ENCODE measurements at regions not wholly inside any gene's neighbourhood (a gene's known extent, or its start where the extent isn't known, plus 50 kb on each side); places are given as distances from the start of the nearest gene placed in this dataset.

DNA sequence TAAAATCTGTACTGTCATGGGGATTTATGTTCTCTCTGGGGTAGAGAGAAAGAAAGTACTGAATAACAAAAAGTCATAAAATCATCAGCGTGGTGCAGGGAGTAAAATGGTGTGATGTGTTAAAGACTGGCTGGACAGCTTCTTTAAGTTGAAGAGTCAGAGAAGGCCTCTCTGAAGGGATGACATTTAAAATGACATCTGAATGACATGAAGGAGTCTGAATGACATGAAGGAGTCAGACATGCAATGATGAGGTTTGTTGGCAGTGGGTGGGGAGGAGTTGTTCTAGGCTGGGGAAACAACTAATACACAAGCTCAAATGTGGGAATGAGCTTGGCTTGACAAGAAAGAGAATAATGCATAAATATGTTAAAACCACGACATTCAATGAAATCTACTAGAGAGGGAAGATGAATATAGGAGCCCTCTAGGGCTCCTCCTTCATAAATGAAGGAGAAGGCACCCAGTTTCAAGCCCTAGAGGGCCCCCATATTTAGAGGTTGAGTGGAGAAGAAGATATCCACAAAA is 63.9 kb upstream of the KIT start (continued):
- TF ChIP-seq, protein P1, sequence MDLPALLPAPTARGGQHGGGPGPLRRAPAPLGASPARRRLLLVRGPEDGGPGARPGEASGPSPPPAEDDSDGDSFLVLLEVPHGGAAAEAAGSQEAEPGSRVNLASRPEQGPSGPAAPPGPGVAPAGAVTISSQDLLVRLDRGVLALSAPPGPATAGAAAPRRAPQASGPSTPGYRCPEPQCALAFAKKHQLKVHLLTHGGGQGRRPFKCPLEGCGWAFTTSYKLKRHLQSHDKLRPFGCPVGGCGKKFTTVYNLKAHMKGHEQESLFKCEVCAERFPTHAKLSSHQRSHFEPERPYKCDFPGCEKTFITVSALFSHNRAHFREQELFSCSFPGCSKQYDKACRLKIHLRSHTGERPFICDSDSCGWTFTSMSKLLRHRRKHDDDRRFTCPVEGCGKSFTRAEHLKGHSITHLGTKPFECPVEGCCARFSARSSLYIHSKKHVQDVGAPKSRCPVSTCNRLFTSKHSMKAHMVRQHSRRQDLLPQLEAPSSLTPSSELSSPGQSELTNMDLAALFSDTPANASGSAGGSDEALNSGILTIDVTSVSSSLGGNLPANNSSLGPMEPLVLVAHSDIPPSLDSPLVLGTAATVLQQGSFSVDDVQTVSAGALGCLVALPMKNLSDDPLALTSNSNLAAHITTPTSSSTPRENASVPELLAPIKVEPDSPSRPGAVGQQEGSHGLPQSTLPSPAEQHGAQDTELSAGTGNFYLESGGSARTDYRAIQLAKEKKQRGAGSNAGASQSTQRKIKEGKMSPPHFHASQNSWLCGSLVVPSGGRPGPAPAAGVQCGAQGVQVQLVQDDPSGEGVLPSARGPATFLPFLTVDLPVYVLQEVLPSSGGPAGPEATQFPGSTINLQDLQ (CRISPR knock-in tag; IDR thresholded peaks at IDR 0.05) = no peak
- TF ChIP-seq ATF1 (CRISPR knock-in tag; IDR thresholded peaks at IDR 0.05) (no peak), ZNF552 (CRISPR knock-in tag; IDR thresholded peaks at IDR 0.05; ENCODE audit: borderline replicate concordance) (no peak)

DNA sequence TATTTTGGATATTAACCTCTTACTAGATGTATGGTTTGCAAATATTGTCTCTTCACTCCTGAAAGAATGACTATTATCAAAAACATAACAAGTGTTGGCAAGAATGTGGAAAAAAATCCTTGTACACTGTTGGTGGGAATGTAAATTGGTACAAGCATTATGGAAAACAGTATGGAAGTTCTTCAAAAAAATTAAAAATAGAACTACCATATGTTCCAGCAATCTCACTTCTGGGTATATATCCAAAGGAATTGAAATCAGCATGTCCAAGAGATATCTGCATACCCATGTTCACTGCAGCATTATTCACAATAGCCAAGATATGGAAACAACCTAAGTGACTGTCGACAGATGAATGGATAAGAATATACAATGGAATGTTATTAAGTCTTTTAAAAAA is 61.6 kb upstream of the KIT start:
- Histone ChIP-seq H3K9ac (ENCODE audit: insufficient read depth, low read depth, low read length) (no peak overlapping the region), H3K9me3 (ENCODE audit: low read length) (no peaks in the 10 kb centered on the region), H3K27me3 (ENCODE audit: control insufficient read depth in 1 of 2, insufficient read depth in 2 of 2, low read length in 2 of 2) (no peaks in the 10 kb centered on the region), H2AFZ (ENCODE audit: low read length) (no peak overlapping the region), H3K4me3 (replicated peaks in 1 of 3; ENCODE audit: insufficient read depth in 1 of 3, low read depth in 2 of 3, low read length in 3 of 3) (no peak overlapping the region), H3K4me1 (ENCODE audit: insufficient read depth, low read length) (no peaks in the 10 kb centered on the region), H3K36me3 (replicated peaks in 1 of 2; ENCODE audit: control insufficient read depth in 1 of 2, insufficient read depth in 2 of 2, low read length in 2 of 2) (no peaks in the 10 kb centered on the region), H4K20me1 (ENCODE audit: insufficient read depth, low read length) (no peaks in the 10 kb centered on the region), H3K27ac (ENCODE audit: extremely low read length, insufficient read depth, low read length) (no peak overlapping the region), H3K79me2 (ENCODE audit: insufficient read depth, low read length) (no peaks in the 10 kb centered on the region), H3K4me2 (ENCODE audit: low read depth, low read length) (no peak overlapping the region)
- WGBS (ENCODE audit: low lambda C conversion rate) = 0% methylated on average over 1 of the region's 1 CpG
- ChIA-PET POLR2A (no interaction called here), CTCF (ENCODE audit: low intra/inter-chr PET ratio, low total read pairs) (no interaction called here)
- no peak for FAIRE-seq
- no TSS peak for BruUV-seq (replicated peaks)
- DNase-seq (ENCODE audit: low spot score) = no peak
- no peak for ATAC-seq
- intact Hi-C loops (cut with micrococcal nuclease; ENCODE audit: unreplicated experiment) (no loop called here), in situ Hi-C loops (cut with HindIII; ENCODE audit: extremely low pct_ligation_motif_present, low pct_unique_long_range_greater_than_20kb) (no loop called here)
- TF ChIP-seq, protein P2, sequence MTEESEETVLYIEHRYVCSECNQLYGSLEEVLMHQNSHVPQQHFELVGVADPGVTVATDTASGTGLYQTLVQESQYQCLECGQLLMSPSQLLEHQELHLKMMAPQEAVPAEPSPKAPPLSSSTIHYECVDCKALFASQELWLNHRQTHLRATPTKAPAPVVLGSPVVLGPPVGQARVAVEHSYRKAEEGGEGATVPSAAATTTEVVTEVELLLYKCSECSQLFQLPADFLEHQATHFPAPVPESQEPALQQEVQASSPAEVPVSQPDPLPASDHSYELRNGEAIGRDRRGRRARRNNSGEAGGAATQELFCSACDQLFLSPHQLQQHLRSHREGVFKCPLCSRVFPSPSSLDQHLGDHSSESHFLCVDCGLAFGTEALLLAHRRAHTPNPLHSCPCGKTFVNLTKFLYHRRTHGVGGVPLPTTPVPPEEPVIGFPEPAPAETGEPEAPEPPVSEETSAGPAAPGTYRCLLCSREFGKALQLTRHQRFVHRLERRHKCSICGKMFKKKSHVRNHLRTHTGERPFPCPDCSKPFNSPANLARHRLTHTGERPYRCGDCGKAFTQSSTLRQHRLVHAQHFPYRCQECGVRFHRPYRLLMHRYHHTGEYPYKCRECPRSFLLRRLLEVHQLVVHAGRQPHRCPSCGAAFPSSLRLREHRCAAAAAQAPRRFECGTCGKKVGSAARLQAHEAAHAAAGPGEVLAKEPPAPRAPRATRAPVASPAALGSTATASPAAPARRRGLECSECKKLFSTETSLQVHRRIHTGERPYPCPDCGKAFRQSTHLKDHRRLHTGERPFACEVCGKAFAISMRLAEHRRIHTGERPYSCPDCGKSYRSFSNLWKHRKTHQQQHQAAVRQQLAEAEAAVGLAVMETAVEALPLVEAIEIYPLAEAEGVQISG (CRISPR knock-in tag; IDR thresholded peaks at IDR 0.05) = no peak
- TF ChIP-seq TBX2 (CRISPR knock-in tag; IDR thresholded peaks at IDR 0.05; ENCODE audit: borderline replicate concordance) (no peak), ARID2 (CRISPR knock-in tag; IDR thresholded peaks at IDR 0.05; ENCODE audit: borderline replicate concordance) (no peak), ZNF253 (CRISPR knock-in tag; IDR thresholded peaks at IDR 0.05; ENCODE audit: borderline replicate concordance) (no peak), NKX3-1 (CRISPR knock-in tag; IDR thresholded peaks at IDR 0.05) (no peak), KLF11 (CRISPR knock-in tag; IDR thresholded peaks at IDR 0.05) (no peak), ZNF333 (CRISPR knock-in tag; IDR thresholded peaks at IDR 0.05; ENCODE audit: borderline replicate concordance) (no peak), ESRRA (CRISPR knock-in tag; IDR thresholded peaks at IDR 0.05; ENCODE audit: low read depth) (no peak), HINFP (CRISPR knock-in tag; IDR thresholded peaks at IDR 0.05; ENCODE audit: low read depth) (no peak), MEIS2 (CRISPR knock-in tag; IDR thresholded peaks at IDR 0.05) (no peak)
- TF ChIP-seq, protein P3, sequence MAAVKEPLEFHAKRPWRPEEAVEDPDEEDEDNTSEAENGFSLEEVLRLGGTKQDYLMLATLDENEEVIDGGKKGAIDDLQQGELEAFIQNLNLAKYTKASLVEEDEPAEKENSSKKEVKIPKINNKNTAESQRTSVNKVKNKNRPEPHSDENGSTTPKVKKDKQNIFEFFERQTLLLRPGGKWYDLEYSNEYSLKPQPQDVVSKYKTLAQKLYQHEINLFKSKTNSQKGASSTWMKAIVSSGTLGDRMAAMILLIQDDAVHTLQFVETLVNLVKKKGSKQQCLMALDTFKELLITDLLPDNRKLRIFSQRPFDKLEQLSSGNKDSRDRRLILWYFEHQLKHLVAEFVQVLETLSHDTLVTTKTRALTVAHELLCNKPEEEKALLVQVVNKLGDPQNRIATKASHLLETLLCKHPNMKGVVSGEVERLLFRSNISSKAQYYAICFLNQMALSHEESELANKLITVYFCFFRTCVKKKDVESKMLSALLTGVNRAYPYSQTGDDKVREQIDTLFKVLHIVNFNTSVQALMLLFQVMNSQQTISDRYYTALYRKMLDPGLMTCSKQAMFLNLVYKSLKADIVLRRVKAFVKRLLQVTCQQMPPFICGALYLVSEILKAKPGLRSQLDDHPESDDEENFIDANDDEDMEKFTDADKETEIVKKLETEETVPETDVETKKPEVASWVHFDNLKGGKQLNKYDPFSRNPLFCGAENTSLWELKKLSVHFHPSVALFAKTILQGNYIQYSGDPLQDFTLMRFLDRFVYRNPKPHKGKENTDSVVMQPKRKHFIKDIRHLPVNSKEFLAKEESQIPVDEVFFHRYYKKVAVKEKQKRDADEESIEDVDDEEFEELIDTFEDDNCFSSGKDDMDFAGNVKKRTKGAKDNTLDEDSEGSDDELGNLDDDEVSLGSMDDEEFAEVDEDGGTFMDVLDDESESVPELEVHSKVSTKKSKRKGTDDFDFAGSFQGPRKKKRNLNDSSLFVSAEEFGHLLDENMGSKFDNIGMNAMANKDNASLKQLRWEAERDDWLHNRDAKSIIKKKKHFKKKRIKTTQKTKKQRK (IDR thresholded peaks at IDR 0.05; ENCODE audit: low read length) = no peak
